GM12878 (cell line): ENCODE measurements at regions not wholly inside any gene's neighbourhood (a gene's known extent, or its start where the extent isn't known, plus 50 kb on each side); places are given as distances from the start of the nearest gene placed in this dataset.

Experiments used
- ATAC-seq: fragments of 200-7000 bp; cut with Tn5 transposase; 3 replicates; pipeline ENCODE4 v1.9.1; 2020; ENCODE audit warnings: mild to moderate bottlenecking, moderate library complexity
- BruUV-seq: library from RNA; stranded (reverse); fragments of 400-500 nt; replicated peaks from 2 replicates; lab custom pipeline; 2021; lab: Mats Ljungman, UMichigan
- CTCF ChIA-PET: fragments of 300-600 bp; sonication (Branson Sonifier 250); formaldehyde crosslinking; extraction: SDS; loops from one replicate; lab custom pipeline; 2021; ENCODE audit warnings: inconsistent platforms; lab: Yijun Ruan, JAX
- POLR2A ChIA-PET: fragments of 350-600 bp; formaldehyde crosslinking; extraction: SDS; loops from one replicate; lab custom pipeline; 2021; ENCODE audit warnings: inconsistent platforms; lab: Charles Lee
- RAD21 ChIA-PET: fragments of 300-600 bp; sonication (Branson Sonifier 250); formaldehyde crosslinking; loops from one replicate; lab custom pipeline; 2023; ENCODE audit warnings: antibody characterized with exemption; ENCODE audit not compliant: unreplicated experiment; lab: Charles Lee
- SMC1A ChIA-PET: fragments of 300-600 bp; sonication (Branson Sonifier 250); formaldehyde crosslinking; loops from one replicate; lab custom pipeline; 2023; ENCODE audit not compliant: unreplicated experiment, uncharacterized antibody; lab: Charles Lee
- DNase-seq: peaks from one replicate; pipeline ENCODE4 v3.0.0-alpha.2; 2011; ENCODE audit warnings: low read depth, low spot score
- FAIRE-seq: peaks from 3 replicates; lab custom pipeline; 2011; peaks lifted over from hg19 to GRCh38; lab: Jason Lieb, UNC
- H2AFZ ChIP-seq: 2 replicates; pipeline ENCODE4 v1.6.0; 2011; ENCODE audit warnings: low read depth, low read length, control low read depth; ENCODE audit not compliant: control insufficient read depth
- H3K27ac ChIP-seq: 2 replicates; pipeline ENCODE4 v1.5.1; 2011; ENCODE audit warnings: control low read depth; ENCODE audit not compliant: control insufficient read depth, insufficient read depth
- H3K27me3 ChIP-seq, 2 experiments: replicated peaks in 1 of 2; 2 replicates each; pipeline versions ENCODE4 v1.6.0 to v1.6.1; 2011; ENCODE audit warnings: low read length in 1 of 2; ENCODE audit not compliant: control insufficient read depth in 2 of 2, insufficient read depth in 2 of 2
- H3K36me3 ChIP-seq, 2 experiments: 2 replicates each; pipeline ENCODE4 v1.5.1; 2011; ENCODE audit warnings: low read length in 1 of 2; ENCODE audit not compliant: control insufficient read depth in 2 of 2, insufficient read depth in 2 of 2
- H3K4me1 ChIP-seq: 2 replicates; pipeline ENCODE4 v1.6.1; 2011; ENCODE audit warnings: mild to moderate bottlenecking, low read length, moderate library complexity, mixed read lengths; ENCODE audit not compliant: control insufficient read depth, insufficient read depth
- H3K4me2 ChIP-seq: 2 replicates; pipeline ENCODE4 v1.6.0; 2011; ENCODE audit warnings: control low read depth; ENCODE audit not compliant: control insufficient read depth, insufficient read depth
- H3K4me3 ChIP-seq: fragments of 200-600 bp; sonication (generic); 2 replicates; pipeline ENCODE4 v1.5.1; 2016
- H3K79me2 ChIP-seq: 2 replicates; pipeline ENCODE4 v1.6.0; 2011; ENCODE audit warnings: low read length; ENCODE audit not compliant: control insufficient read depth, insufficient read depth
- H3K9ac ChIP-seq: 2 replicates; pipeline ENCODE4 v1.8.0; 2011; ENCODE audit warnings: low read length, control low read depth, mixed read lengths; ENCODE audit not compliant: control insufficient read depth, insufficient read depth
- H3K9me3 ChIP-seq: replicated peaks from 3 replicates; pipeline ENCODE4 v1.5.1; 2011; ENCODE audit warnings: mild to moderate bottlenecking, low read length; ENCODE audit not compliant: control insufficient read depth, insufficient read depth
- H4K20me1 ChIP-seq: 2 replicates; pipeline ENCODE4 v1.6.0; 2011; ENCODE audit not compliant: control insufficient read depth, insufficient read depth
- BACH1 ChIP-seq: fragments of 450-650 bp; IDR thresholded peaks from 2 replicates; pipeline ENCODE4 v1.6.1; 2017; ENCODE audit warnings: mild to moderate bottlenecking, borderline replicate concordance
- CHD1 ChIP-seq: IDR thresholded peaks from 2 replicates; pipeline ENCODE4 v1.6.1; 2012; ENCODE audit warnings: low read depth, low read length, improper control_type of control experiment
- ETV6 ChIP-seq, 2 experiments: fragments of 450-650 bp in 1 of 2; IDR thresholded peaks in 1 of 2; conservative IDR thresholded peaks in 1 of 2; 2 replicates each; pipeline ENCODE4 v1.6.1; 2014; ENCODE audit warnings: antibody characterized with exemption in 1 of 2, borderline replicate concordance in 1 of 2, low read depth in 1 of 2, mild to moderate bottlenecking in 1 of 2, moderate library complexity in 1 of 2
- HDAC2 ChIP-seq: fragments of 200-600 bp; sonication (generic); IDR thresholded peaks from 2 replicates; pipeline ENCODE4 v1.6.1; 2017
- MEF2A ChIP-seq: IDR thresholded peaks from 2 replicates; pipeline ENCODE4 v1.6.1; 2011; ENCODE audit warnings: low read depth, mild to moderate bottlenecking, low read length, moderate library complexity; ENCODE audit not compliant: insufficient read depth
- RFX5 ChIP-seq: IDR thresholded peaks from 2 replicates; pipeline ENCODE4 v1.6.1; 2011; ENCODE audit warnings: low read depth, low read length, improper control_type of control experiment
- WGBS: methylation state at CpG from one replicate; pipeline ENCODE4 v1.1.6; 2016; ENCODE audit warnings: low lambda C conversion rate; ENCODE audit not compliant: insufficient replicate concordance, insufficient coverage; ENCODE audit errors: missing lambda C conversion rate; 5-methylcytosine and 5-hydroxymethylcytosine counted together
- in situ Hi-C: fragments of 300-500 bp; cut with MboI; formaldehyde crosslinking; loops from 9 replicates; pipeline ENCODE4 v1.14.3; 2018; ENCODE audit warnings: mixed read lengths
- intact Hi-C: fragments of 100-400 bp; cut with micrococcal nuclease; formaldehyde crosslinking; loops from one replicate; pipeline ENCODE4 v1.14.2; 2022; ENCODE audit not compliant: unreplicated experiment
- TF ChIP-seq, protein P1 (sequence below): fragments of 450-650 bp; conservative IDR thresholded peaks from 2 replicates; pipeline ENCODE4 v1.6.1; 2017; ENCODE audit warnings: mild to moderate bottlenecking, moderate library complexity

DNA sequence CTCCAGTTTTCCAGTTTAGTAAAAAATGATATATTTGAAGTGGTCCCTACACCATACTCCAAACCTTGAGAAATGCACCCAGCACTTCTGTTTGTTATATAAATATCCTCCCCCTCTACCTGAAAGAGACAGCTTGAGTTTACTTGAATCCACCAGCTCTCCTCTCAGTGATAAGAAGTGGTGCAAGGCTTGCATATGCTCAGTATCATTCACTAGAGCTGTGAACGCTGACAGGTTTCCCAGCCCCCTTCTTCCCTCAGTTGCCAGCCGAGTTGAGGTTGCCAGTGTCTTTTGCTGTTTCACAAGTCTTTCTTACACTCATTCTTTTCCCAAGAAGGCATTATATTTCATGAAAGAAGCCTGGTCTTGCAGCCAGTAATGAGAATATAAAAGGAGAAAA, 880.0 kb downstream of the LRRTM4 start:
- Histone ChIP-seq H3K79me2 (no peaks in the 10 kb centered on the region), H3K9me3 (no peaks in the 10 kb centered on the region), H3K4me1 (no peaks in the 10 kb centered on the region), H3K4me2 (no peak overlapping the region), H2AFZ (no peak overlapping the region), H3K27me3 (no peaks in the 10 kb centered on the region), H3K9ac (no peak overlapping the region), H3K4me3 (no peak overlapping the region), H4K20me1 (no peaks in the 10 kb centered on the region)
- POLR2A ChIA-PET, result no interaction called here
- RAD21 ChIA-PET, result no interaction called here
- WGBS, result 0% methylated on average over 2 of the region's 2 CpGs
- ATAC-seq, result no peak
- in situ Hi-C loops, result no loop called here
- TF ChIP-seq MEF2A (no peak), BACH1 (no peak), RFX5 (no peak), HDAC2 (no peak), CHD1 (no peak), ETV6 (conservative IDR thresholded peaks at IDR 0.05 in 1 of 2, IDR thresholded peaks at IDR 0.05 in 1 of 2; ENCODE audit: borderline replicate concordance in 1 of 2, low read depth in 1 of 2) (no peak)
- TF ChIP-seq, protein P1, sequence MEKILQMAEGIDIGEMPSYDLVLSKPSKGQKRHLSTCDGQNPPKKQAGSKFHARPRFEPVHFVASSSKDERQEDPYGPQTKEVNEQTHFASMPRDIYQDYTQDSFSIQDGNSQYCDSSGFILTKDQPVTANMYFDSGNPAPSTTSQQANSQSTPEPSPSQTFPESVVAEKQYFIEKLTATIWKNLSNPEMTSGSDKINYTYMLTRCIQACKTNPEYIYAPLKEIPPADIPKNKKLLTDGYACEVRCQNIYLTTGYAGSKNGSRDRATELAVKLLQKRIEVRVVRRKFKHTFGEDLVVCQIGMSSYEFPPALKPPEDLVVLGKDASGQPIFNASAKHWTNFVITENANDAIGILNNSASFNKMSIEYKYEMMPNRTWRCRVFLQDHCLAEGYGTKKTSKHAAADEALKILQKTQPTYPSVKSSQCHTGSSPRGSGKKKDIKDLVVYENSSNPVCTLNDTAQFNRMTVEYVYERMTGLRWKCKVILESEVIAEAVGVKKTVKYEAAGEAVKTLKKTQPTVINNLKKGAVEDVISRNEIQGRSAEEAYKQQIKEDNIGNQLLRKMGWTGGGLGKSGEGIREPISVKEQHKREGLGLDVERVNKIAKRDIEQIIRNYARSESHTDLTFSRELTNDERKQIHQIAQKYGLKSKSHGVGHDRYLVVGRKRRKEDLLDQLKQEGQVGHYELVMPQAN, result no peak
- TF ChIP-seq, all 136 proteins: peak for 0
- DNase-seq (no peak), FAIRE-seq (no peak)
- CTCF ChIA-PET, result no interaction called here
- intact Hi-C loops, result no loop called here
- BruUV-seq, result no TSS peak
- SMC1A ChIA-PET, result no interaction called here
- no peaks in the 10 kb centered on the region for H3K36me3 ChIP-seq
- H3K27ac ChIP-seq, result no peak overlapping the region
